GM12875 (cell line): ENCODE measurements at regions not wholly inside any gene's neighbourhood (a gene's known extent, or its start where the extent isn't known, plus 50 kb on each side); places are given as distances from the start of the nearest gene placed in this dataset.
"Not testable (repeated sequence)": the region's sequence is repeated elsewhere in the genome, so short reads cannot be mapped to it uniquely, and the experiment has no call there.

Experiments
- H3K4me3 ChIP-seq: one replicate; pipeline ENCODE4 v1.5.1; 2011; ENCODE audit warnings: low read depth, low read length, control low read depth
- TF ChIP-seq, protein P1 (sequence below): IDR thresholded peaks from 2 replicates; pipeline ENCODE4 v1.5.1; 2011; ENCODE audit warnings: low read depth, mild to moderate bottlenecking, control low read depth, inconsistent platforms, low read length, moderate library complexity, borderline replicate concordance; ENCODE audit not compliant: insufficient read depth

DNA sequence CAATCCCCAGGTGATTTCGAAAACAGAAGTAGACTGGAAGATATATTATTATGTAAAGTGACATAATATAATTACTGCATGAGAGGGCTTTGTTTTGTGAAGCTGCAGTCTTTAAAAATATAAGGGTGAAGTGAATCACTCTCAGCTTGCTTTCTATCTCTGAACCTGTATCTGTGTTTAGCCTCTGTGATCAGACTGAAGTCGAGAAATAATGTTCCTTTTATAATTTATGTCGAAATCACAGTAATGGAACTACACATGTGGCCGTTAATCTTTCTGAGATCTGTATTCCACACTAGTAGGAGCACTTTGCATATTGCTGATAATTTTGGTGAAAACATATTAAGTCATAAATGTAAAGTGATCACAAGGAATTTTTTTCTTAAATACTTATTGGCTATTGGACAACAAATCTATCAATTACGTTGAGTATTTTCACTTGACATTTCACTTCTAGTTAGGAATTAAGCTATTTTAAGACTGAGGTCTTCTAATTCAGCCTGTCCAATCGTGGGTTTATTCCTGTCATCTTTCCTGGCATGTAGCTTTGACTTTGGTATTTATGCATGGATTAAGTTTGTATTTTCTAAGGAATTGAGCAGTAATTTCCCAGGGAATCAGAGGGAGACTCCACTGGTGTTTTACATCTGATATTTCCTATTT is 268.2 kb upstream of the POT1 start:
- TF ChIP-seq, protein P1, sequence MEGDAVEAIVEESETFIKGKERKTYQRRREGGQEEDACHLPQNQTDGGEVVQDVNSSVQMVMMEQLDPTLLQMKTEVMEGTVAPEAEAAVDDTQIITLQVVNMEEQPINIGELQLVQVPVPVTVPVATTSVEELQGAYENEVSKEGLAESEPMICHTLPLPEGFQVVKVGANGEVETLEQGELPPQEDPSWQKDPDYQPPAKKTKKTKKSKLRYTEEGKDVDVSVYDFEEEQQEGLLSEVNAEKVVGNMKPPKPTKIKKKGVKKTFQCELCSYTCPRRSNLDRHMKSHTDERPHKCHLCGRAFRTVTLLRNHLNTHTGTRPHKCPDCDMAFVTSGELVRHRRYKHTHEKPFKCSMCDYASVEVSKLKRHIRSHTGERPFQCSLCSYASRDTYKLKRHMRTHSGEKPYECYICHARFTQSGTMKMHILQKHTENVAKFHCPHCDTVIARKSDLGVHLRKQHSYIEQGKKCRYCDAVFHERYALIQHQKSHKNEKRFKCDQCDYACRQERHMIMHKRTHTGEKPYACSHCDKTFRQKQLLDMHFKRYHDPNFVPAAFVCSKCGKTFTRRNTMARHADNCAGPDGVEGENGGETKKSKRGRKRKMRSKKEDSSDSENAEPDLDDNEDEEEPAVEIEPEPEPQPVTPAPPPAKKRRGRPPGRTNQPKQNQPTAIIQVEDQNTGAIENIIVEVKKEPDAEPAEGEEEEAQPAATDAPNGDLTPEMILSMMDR, result no peak
- H3K4me3 ChIP-seq, result no peak overlapping the region

DNA sequence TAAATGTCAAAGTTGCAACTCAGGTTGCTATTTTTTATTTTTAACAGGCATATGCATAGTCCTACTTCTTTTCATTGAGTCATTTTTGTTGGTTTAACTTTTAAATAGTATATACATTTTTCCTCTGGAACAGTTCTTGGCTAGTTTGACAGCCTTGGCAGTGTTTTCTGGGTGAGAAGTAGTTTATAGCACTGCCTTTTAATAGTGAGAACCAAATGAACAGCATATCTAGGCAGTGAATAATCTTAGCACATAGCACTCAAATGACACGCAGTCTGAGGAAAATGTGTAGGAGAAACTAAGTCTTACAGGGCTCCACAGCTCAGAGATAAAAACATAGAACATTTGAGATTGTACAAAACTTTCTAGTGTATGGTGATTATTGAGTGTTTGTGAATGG is 265.5 kb upstream of the POT1 start:
- no peak overlapping the region for H3K4me3 ChIP-seq
- TF ChIP-seq, protein P1, result no peak

DNA sequence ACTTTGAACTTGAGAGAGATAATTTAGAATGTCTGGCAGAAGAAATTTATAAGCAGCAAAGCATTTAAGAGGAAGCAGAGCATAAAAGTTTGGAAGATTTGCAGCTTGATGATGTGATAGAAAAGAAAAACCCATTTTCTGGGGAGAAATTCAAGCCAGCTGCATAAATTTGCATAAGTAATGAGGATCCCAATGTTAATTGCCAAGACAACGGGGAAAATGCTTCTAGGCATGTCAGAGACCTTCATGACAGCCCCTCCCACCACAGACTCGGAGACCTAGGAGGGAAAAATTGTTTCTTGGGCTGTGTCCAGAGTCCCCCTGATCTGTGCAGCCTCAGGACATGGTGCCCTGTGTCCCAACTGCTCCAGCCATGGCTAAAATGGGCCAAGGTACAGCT is 263.6 kb upstream of the POT1 start:
- H3K4me3 ChIP-seq, result no peak overlapping the region
- TF ChIP-seq, protein P1, result no peak

DNA sequence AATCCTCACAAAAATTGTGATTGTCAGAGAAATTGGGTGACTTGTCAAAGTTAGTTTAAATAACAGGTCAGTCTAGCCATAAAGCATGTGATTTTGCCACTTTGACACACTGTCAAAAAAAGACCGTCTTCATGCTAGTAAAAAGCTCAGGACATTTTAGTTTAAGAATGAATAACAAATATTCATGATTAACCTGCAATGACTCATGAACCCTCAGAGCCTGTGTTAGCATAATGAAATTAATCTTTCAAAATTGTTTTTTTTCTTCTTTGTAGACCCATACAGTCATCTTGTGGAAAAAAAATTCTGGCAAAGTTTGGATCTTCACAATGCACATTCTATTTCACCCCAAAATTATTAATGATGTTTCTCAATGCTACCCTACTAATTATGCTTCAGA is 255.2 kb upstream of the POT1 start:
- TF ChIP-seq, protein P1, result no peak
- no peak overlapping the region for H3K4me3 ChIP-seq

DNA sequence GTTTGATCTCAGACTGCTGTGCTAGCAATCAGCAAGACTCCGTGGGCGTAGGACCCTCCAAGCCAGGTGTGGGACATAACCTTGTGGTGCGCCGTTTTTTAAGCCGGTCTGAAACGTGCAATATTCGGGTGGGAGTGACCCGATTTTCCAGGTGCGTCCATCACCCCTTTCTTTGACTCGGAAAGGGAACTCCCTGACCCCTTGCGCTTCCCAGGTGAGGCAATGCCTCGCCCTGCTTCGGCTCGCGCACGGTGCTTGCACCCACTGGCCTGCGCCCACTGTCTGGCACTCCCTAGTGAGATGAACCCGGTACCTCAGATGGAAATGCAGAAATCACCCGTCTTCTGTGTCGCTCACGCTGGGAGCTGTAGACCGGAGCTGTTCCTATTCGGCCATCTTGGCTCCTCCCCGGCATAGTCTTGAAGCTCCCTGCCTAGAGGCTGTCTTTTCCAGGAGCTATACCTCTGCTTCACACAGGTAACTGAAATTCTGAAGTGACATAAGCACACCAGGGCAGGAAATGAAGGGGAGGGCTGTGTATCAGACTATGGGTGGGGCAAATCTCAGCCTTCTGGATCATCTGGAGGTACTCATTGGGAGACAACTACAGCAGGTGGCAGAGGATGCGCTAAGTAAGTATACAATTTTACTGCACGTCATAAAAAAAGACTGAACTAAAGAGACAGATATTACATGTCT is 252.1 kb upstream of the POT1 start:
- H3K4me3 ChIP-seq, result not testable (repeated sequence)

DNA sequence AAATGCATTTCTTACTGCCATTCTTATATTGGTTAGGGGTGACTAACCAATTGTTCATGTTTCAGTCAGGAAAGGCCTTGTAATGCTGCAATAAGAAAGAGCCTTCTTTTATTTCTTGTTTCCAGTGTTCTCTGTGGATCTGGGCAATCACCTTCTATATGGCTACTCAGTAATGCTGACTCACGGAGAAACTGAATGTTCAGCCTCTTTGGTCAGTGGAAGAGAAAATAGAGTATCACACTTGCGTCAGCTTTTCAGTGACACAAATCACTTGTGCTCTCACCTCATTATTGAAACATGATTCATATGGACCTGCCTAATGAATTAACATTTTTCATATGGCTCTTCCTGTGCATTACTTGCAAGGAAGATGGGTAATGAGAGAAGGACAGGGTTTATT is 243.9 kb upstream of the POT1 start:
- H3K4me3 ChIP-seq, result no peak overlapping the region
- TF ChIP-seq, protein P1, result no peak

DNA sequence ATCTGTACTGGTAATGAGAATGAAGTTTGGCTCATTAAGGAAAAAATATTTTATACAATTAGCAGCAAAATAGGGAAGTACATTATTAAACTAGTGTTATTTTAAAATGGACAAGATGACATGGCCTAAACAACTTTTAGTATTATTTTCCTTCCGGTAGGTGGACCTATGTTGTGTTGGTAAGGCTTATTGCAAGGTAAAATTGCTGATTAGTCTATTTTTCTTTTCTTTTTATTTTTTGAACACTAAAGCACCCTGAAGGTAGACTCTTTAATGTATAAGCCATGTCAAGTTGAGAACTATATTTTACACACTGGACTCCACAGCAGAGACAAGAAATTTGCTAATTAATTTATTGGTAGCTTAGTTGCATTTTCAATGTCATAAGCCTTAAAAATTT is 239.5 kb upstream of the POT1 start:
- H3K4me3 ChIP-seq, result no peak overlapping the region
- TF ChIP-seq, protein P1, result no peak
